ENCODE measurements at regions not wholly inside any gene's neighbourhood (a gene's known extent, or its start where the extent isn't known, plus 50 kb on each side); places are given as distances from the start of the nearest gene placed in this dataset.

- POLR2A ChIA-PET: no interaction called here
- dilution Hi-C loops (cut with MboI; ENCODE audit: extremely low pct_ligation_motif_present, low sequenced_read_pairs): no loop called here
- Histone ChIP-seq H3K4me2 (ENCODE audit: insufficient read depth, low read length) (no peak overlapping the region), H2AFZ (ENCODE audit: low read depth, low read length) (no peak overlapping the region), H3K4me3 (replicated peaks in 1 of 3; ENCODE audit: insufficient read depth in 1 of 3, low read depth in 1 of 3, low read length in 3 of 3) (no peak overlapping the region), H3K27me3 (ENCODE audit: control insufficient read depth in 2 of 2, insufficient read depth in 2 of 2, low read length in 2 of 2) (no peaks in the 10 kb centered on the region), H4K20me1 (replicated peaks; ENCODE audit: control insufficient read depth, extremely low read depth, insufficient read depth, low read length) (no peaks in the 10 kb centered on the region), H3K79me2 (ENCODE audit: control insufficient read depth, insufficient read depth, low read length) (no peaks in the 10 kb centered on the region), H3K4me1 (ENCODE audit: control insufficient read depth, extremely low read depth, insufficient read depth, low read length) (no peaks in the 10 kb centered on the region), H3K9ac (replicated peaks; ENCODE audit: extremely low read depth, insufficient read depth, low read length) (no peak overlapping the region), H3K36me3 (ENCODE audit: control insufficient read depth in 2 of 2, extremely low read depth in 1 of 2, insufficient read depth in 2 of 2, low read length in 2 of 2) (no peaks in the 10 kb centered on the region), H3K27ac (ENCODE audit: insufficient read depth, low read depth, low read length) (no peak overlapping the region), H3K9me3 (replicated peaks; ENCODE audit: control insufficient read depth, insufficient read depth, low read length) (no peaks in the 10 kb centered on the region), H3K9me1 (replicated peaks; ENCODE audit: control insufficient read depth, extremely low read depth, insufficient read depth, low read length) (no peaks in the 10 kb centered on the region)
- TF ChIP-seq GATA2 (IDR thresholded peaks at IDR 0.05; ENCODE audit: insufficient read depth, insufficient read length, low read depth, low read length): no peak
- no peak for TF ChIP-seq POLR2A (IDR thresholded peaks at IDR 0.05; ENCODE audit: low read depth, low read length)
- no peak for TF ChIP-seq MYC (IDR thresholded peaks at IDR 0.05; ENCODE audit: low read depth, low read length)
- TF ChIP-seq, protein P1, sequence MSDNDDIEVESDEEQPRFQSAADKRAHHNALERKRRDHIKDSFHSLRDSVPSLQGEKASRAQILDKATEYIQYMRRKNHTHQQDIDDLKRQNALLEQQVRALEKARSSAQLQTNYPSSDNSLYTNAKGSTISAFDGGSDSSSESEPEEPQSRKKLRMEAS (IDR thresholded peaks at IDR 0.05; ENCODE audit: insufficient read depth, insufficient read length): no peak
- TF ChIP-seq EZH2 (IDR thresholded peaks at IDR 0.05; ENCODE audit: borderline replicate concordance, low read depth, low read length, severe bottlenecking): no peak
- TF ChIP-seq JUN (IDR thresholded peaks at IDR 0.05; ENCODE audit: borderline replicate concordance, insufficient read depth, insufficient read length, low read depth): no peak
- TF ChIP-seq CTCF (IDR thresholded peaks at IDR 0.05; ENCODE audit: extremely low read depth in 1 of 2, insufficient read depth in 1 of 2, low read depth in 1 of 2, low read length in 2 of 2): no peak
- TF ChIP-seq POLR2AphosphoS5 (IDR thresholded peaks at IDR 0.05; ENCODE audit: insufficient read depth, low read depth, low read length): no peak
- TF ChIP-seq FOS (IDR thresholded peaks at IDR 0.05; ENCODE audit: borderline replicate concordance, insufficient read depth, low read length): no peak
- BruUV-seq (replicated peaks): no TSS peak
- DNase-seq (ENCODE audit: low read depth, low spot score) (no peak), FAIRE-seq (no peak)
- intact Hi-C loops (cut with micrococcal nuclease): no loop called here
- CTCF ChIA-PET: no interaction called here
Observed at GRCh38 chr21:31548688-31549087, 110.8 kb upstream of the SOD1 start.
